HL-60 (cell line): ENCODE measurements at regions not wholly inside any gene's neighbourhood (a gene's known extent, or its start where the extent isn't known, plus 50 kb on each side); places are given as distances from the start of the nearest gene placed in this dataset.

ENCODE experiments used
- CTCF ChIP-seq: IDR thresholded peaks from one replicate; pipeline ENCODE4 v1.5.1; 2011; ENCODE audit warnings: low read length, control low read depth, inconsistent platforms; ENCODE audit not compliant: insufficient read depth
- POLR2AphosphoS5 ChIP-seq: IDR thresholded peaks from 2 replicates; pipeline ENCODE4 v1.6.1; 2012; ENCODE audit warnings: low read depth

- TF ChIP-seq CTCF: no peak
- no peak for TF ChIP-seq POLR2AphosphoS5
Observed at GRCh38 chr15:92715758-92716157, 60.2 kb upstream of the FAM174B start.
